Posterior cingulate gyrus (tissue), 11 donors: ENCODE measurements at regions not wholly inside any gene's neighbourhood (a gene's known extent, or its start where the extent isn't known, plus 50 kb on each side); places are given as distances from the start of the nearest gene placed in this dataset.

Source experiments
- DNase-seq, 10 donors: peaks; one replicate each; pipeline versions ENCODE4 v3.0.0 to v3.0.0-alpha.2; 2020 to 2021; ENCODE audit warnings: mixed read lengths in 3 of 10
- intact Hi-C: fragments of 100-400 bp; cut with DNase I; formaldehyde crosslinking; loops from one replicate; pipeline ENCODE4 v1.15.1; 2023

DNA sequence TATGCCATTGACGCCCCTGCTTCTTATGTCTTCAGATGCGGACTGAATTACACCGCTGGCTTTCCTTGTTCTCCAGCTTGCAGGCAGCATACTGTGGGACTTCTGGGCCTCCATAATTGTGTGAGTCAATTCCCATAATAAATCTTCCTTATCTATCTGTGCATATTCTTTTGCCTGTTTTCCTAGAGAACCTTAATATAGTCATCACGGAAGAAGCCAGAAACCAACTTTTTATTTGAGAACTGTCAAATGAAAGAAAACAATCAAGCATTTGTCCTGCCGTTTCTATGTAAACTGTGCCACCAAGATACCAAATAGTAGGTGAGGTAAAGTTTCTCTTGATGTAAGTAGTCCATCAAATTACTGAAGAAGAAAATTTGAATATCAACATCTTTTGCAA is 51.8 kb upstream of the B3GALNT1 start:
- no peak for DNase-seq
- intact Hi-C loops, result no loop called here

DNA sequence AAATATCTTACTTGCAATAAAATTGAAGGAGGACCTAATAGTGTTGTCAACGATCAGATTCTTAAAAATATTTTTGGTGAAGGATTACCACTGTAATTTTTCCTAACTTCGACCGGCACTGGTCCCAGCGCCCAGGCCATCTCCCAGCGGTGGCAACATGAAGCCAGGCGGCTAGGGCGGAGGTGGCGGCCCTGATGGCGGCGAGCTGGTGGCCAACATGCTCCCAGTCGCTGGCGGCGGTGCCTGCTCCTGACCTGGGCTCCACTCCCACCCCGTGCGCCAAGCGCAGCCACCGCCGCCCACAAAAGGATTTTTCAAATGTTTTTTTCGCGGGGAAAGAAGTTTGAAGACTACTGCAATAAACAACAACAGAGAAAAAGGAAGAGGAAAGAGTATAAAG is 56.5 kb upstream of the B3GALNT1 start:
- peak in 2 of 10 donors; percentile 68 to 71 for DNase-seq
- intact Hi-C loops, result no loop called here

GRCh38 chr3:161163297-161163696 is 57.8 kb upstream of the NMD3 start:
- DNase-seq, result no peak
- intact Hi-C loops, result no loop called here

GRCh38 chr3:161166051-161166450 is 55.1 kb upstream of the NMD3 start:
- no peak for DNase-seq
- intact Hi-C loops, result no loop called here

GRCh38 chr3:161171113-161171512 is 50.0 kb upstream of the NMD3 start:
- no peak for DNase-seq
- intact Hi-C loops, result no loop called here
